Renal cortical epithelial cell (primary cell): ENCODE measurements at regions not wholly inside any gene's neighbourhood (a gene's known extent, or its start where the extent isn't known, plus 50 kb on each side); places are given as distances from the start of the nearest gene placed in this dataset.

Experiments
- DNase-seq: peaks from one replicate; pipeline ENCODE4 v3.0.0-alpha.2; 2011; ENCODE audit warnings: low read depth

DNA sequence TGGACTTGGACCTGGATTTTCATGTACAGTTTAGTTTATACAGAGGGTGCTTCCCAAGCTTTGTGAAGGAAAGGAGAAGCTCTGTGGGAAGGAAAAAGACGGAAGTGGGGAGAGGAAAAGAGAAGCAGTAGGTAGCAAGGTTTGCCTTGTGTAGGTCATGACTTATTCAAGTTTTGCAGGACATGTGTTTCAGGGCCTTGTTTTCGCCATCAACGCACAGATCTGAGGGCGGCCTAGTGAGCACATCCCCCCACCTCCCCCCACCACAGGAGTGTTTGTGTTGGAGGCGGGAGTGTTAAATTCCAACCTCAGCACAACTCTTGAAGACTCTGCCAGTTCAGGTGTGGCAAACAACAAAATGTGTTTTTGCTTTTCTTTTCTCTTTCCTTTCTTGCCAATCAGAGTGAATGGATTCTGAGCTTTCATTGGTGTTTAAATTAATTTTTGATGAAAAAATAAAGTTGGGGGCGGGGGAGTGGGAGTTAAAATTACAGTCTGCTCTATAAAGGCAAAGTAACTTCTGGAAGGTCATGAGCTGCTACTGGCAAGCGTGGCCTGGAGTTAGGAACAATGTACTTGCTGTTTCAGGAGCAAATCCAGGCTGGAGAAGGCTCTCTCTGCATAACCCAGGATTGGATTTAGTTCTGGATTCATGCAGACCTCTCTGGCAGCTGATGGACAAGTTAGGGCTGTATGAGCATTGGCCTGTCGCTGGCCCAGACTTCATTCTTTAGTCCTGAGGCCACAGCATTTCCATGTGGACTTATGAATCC, 338.5 kb downstream of the CD83 start:
- no peak for DNase-seq

DNA sequence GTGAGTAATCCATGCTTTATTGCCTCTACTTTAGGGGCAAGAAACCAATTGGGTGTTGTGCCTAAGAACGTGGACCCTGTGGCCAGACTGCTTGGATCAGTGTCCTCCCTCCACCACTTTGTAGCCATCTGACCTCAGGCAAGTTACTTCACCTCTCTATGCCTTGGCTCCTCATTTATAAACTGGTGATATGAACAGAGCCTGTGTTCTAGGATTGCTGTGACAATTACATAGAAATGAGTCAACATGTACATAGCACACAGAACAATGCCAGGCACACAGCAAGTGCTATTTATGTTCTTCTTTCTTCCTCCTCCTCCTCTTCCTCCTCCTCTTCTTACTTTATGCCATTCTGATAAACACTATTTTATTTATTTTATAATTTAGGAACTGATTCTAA, 339.4 kb downstream of the CD83 start:
- DNase-seq: no peak

DNA sequence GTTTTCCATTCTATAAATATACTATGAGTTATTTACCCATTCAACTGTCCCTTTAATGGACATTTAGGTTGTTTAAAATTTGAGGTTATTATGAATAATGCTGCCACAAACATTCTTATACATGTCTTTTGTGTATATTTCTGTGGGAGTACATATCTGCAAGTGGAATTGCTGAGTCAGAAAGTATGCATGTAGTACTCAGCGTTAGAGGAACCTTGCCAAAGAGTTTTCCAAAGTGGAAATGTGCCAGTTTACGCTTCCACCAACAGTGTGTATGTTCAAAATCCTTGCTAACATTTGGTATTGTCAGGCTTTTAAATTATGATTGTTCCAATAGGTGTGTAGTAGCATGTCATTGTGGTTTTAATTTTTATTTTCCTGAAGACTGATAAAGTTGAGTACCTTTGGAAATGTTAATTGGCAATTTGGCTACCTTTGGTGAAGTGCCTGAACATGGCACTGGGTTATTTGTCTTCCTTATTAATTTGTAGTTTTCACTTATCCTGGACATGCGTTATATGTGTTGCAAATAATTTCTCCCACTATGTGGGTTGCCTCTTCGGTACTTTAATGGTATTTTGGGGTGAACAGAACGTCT, 341.2 kb downstream of the CD83 start:
- DNase-seq: peak; percentile 40

DNA sequence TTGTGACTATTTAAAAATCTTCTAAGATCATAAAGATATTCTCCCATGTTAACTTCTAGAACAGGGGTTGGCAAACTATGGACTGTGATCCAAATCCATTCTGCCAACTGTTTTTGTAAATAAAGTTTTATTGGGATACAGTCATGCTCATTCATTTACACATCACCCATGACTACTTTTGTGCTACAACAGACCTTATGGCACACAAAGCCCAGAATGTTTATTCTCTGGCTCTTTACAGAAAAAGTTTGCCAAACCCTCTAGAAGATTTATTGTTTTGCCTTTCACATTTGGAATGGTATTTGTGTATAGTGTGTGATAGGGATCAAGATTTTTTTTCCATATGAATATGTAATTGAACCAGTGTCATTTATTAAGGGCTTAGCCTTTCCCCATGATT, 341.7 kb downstream of the CD83 start:
- DNase-seq: no peak

DNA sequence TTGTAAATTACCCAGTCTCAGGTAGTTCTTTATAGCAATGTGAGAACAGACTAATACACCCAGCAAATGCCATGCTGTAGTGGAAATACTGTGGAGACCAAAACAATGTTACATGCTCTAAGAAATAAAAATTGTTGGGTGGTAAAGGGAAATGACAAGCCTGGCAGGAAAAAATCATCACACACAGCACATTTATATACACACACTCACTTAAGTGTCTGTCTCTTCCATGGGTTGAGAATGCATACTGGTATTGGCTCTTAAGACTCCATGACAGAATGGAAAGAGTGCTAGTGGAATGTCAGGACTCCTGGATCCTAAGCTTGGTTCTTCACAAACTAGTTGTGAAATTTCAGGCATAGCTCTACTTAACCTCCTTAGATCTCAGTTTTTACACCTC, 343.0 kb downstream of the CD83 start:
- DNase-seq: no peak

DNA sequence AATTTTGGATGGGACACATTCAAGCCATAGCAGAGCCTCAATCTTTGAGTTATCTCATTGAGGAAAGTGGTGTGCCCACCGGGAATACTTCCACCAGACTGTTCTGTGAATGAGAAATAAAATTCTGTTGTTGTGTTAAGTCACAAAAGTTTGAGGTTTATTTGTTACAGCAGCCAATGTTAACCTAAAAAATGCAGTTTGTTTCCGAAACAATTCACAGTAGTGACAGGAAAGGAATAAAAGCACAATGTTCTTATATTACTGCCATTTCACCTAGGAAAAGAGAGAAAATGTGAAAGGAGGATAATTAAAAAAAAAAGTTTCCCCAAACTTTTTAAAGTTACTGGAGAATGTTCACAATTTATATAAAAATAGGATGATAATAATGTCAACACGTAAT, 344.6 kb downstream of the CD83 start:
- DNase-seq: no peak

DNA sequence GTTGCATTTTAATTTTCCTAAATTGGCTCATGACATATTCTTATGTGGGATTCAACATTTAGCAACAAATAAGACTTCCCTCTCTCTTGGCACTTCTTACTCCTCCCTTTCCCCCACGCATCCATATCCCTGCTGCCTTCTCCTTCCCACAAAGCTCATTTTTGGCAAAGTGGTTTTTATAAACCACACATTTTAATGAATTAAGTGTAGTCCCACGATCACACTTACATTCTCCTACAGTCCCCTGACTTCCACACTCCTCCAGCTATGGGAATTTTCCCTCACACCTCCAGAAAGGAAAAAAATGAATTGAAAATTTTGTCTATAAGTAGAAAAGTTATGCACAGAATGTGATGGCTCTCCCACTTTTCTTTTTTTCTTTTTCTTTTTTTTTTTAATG, 345.0 kb downstream of the CD83 start:
- DNase-seq: no peak

DNA sequence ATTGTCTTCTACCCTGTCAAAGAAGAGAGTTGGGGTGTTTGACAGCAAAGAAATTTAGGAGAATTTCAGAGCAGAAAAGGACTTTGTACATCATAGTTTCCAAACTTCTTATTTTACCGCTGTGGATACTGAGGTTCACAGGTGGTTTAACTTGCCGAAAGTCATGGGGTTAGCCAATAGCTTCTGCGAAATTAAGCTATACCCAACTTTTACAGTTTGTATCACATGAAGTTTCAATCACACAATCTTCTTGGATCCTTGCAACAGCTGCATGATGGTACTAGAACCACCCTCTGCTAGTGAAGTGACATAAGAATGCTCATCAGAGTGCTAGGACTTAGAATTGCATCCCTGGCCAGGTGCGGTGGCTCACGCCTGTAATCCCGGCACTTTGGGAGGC, 345.5 kb downstream of the CD83 start:
- DNase-seq: no peak

DNA sequence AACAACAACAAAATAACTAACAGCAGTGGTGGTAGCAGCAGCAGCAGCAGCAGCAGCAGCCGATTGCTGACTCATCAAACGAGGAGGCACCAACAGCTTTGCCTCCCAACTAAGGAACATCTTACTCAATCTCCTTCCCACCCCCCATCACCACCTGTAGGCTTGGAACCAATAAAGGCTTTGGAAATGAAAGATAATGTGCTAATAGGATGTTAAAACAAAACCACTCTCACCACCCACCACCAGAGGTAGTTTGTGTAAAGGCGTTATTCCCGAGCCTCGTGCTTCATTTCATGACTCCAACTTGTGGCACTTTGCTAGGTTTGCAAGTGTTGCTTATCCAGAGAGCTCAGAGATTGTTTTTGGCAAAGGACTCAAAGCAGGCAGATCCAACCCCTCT, 346.5 kb downstream of the CD83 start:
- DNase-seq: no peak

DNA sequence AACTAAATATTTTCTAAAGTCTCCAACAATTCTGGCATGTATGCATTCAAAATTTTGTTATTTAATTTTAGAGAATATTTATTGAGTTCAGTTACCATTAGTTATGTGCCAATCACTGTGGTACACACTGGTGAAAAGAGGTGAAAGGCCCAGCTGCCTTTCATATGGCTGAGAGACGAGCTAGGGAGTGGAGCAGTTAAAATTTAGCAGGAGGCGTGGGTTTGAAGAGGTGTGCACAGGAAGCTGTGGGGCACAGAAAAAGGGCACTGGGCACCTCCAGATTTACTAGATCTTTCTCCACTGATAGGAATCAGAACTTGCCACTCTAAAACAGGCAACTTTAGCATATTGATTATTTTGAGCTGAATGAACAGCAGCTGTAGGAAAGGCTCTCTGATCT, 347.1 kb downstream of the CD83 start:
- no peak for DNase-seq

DNA sequence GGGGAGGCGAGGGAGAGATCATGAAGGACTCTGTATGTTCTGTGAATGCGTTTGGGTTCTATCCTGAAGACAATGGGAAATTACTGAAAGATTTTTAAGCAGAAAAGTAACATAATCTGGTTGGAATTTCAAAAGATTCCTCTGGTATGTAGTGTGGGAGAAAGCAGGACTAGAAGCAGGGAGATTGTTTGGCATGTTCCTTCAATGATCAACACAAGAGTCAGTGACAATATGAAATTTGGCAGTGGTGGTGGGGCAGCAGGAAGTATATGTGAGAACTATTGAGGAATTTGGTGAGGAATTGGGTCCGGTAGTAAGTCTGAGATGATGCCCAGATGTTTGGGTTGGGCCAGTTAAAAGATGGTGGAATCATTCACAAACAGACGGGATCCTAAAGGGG, 348.7 kb downstream of the CD83 start:
- no peak for DNase-seq

DNA sequence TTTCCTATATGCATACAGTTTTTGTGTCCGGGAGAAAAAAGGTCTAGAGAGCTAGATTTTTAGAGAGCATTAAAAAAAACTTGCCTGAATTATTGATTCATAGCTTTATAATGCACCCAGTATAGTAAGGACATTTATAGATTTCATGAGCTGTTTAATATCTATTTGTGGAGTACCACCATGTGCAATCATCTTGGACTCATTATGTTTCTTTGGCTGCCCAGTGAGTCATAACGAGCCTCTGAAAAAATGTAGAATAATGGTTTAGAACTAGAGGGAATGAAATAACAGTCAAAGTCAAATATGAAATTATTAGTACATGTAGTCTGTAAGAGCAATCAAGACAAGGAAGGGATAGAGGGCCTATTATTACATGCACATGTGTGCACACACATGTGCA, 350.0 kb downstream of the CD83 start:
- DNase-seq: no peak

DNA sequence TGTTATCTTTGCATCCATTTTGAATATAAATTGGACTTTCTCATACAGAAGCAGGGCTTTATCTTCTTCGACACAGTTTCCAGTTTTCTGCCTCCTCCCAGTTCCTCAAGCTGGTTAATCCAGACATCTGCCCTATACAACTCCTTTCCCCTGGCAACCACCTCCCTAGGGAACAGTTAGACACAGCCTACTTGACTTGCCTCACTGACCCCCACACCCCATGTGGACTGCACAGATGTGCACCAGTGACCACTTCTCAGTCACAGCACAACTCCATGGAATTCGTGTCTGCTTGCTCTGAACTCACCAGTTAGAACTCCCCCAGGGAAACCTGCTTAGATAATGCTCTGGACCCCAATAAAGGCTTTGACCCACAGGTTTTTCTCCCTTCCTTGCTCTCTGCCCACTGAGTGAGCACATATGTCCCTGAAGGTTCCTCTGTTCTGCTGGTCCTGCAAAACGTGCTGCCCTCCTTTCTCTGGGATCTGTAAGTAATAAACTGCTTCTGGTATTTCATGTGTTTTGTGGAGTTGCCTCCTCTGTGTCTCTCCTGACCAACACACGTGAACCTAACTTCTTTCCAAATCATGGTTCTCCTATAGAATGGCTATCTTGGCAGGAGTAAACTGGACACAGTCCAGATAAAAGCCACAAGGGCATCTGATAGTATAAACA, 351.2 kb downstream of the CD83 start:
- DNase-seq: no peak

DNA sequence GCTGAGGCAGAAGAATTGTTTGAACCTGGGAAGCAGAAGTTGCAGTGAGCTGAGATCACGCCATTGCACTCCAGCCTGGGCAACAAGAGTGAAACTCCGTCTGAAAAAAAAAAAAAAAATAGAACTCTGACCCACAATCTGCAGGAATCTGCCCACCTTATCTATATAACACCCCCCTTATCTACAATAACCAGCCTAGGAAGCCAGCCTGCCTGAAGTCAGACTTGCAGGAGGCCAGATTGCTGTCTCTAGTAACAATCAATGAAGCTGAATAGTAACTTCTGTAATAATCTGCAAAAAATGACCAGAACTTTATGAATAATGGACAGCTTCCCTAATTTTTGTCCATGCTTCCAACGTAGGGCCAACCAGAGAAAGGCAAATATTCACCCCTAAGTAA, 352.5 kb downstream of the CD83 start:
- no peak for DNase-seq

DNA sequence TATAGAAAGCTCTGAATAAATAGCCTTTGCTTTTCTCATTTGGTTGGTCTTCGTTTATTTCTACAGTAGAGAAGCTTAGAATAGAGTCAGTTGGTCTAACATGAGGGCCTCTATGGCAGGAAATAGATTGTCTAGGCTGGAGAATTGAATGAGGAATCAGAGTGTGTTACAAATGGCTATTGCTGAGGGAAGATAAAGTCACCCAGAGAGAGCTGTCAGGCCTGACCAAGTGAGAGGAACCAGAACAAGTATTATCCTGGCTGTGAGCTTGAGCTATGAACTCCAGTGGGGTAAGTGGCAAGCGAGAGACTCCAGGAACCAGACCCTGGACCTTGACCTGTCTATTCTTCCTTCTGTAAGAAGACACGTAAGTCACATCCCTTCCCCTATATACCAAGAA, 353.1 kb downstream of the CD83 start:
- DNase-seq: no peak

DNA sequence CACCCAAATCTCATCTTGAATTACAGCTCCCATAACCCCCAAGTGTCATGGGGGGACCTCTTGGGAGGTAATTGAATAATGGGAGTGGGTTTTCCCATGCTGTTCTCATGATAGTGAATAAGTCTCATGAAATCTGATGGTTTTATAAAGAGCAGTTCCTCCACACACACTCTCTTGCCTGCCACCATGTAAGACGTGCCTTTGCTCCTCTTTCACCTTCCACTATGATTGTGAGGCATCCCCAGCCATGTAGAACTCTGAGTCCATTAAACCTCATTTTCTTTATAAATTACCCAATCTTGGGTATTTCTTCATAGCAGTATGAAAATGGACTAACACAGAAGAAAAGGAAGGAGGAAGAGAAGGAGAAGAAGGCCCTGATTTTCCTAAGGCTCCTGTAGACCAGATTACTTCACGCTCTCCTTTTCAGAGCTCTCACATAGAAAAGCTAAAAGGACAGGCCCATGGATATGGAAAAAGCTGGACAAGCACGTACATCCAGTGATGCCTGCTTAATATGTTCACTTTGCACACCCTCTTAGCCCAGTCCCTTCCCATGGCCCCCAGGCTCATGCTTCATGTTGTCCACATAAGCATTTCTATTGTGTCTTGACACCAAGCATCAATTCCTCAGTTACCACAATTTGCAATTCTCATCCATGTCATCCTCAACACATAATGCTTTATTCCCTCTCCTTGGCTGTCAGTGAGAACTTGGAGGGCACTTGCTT, 354.8 kb downstream of the CD83 start:
- no peak for DNase-seq

DNA sequence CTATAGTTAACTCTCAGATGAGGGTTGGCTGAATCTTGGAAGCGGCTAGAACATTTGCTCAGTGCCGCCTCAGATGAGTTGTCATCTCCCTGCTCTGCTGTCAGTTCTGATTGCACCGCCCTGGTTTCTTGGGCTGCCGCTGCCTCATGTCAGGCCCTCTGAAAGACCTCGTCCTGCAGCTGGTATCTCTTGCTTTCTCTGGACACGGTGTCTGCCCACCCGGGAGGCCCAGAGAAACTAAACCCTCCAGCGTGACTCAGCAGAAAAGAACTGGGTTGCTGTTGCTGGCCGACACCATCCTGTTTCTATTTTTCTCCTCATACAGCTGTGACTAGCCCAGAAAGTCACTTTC, 355.4 kb downstream of the CD83 start:
- no peak for DNase-seq

DNA sequence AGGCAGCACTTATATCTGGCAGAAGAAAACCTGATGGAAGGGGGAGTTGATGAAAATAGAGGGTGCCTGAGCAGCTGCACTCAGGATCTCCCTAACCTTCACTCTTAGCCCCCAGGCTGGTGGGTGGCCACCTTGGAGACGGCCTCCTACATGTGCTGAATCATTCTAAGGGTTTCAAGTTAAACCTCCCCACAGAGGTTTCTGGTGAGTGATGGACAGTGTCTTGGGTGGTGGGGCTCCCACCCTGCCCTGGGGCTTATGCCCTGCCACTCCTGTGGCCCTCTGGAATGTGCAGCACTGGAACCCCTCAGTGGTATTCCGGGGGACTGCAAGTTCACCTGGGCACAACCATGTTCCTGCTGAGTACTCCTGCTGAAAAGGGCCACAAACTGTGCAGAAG, 357.2 kb downstream of the CD83 start:
- no peak for DNase-seq

DNA sequence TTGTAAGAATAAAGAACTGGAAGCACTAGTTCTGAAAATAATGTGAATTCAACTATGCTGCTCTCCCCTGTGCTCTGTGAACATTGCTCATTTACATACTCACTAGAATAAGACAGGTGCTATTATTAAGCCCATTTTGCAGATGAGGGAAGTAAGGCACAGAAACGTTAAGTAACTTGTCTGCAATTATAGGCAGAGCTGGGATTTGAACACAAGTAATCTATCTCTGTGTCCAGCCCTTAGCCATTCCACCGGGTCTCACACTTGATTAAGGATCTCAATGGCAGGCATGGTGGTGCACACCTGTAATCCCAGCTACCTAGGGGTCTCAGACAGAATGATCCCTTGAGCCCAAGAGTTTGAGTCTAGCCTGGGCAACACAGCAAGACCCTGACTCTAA, 357.7 kb downstream of the CD83 start:
- DNase-seq: no peak

DNA sequence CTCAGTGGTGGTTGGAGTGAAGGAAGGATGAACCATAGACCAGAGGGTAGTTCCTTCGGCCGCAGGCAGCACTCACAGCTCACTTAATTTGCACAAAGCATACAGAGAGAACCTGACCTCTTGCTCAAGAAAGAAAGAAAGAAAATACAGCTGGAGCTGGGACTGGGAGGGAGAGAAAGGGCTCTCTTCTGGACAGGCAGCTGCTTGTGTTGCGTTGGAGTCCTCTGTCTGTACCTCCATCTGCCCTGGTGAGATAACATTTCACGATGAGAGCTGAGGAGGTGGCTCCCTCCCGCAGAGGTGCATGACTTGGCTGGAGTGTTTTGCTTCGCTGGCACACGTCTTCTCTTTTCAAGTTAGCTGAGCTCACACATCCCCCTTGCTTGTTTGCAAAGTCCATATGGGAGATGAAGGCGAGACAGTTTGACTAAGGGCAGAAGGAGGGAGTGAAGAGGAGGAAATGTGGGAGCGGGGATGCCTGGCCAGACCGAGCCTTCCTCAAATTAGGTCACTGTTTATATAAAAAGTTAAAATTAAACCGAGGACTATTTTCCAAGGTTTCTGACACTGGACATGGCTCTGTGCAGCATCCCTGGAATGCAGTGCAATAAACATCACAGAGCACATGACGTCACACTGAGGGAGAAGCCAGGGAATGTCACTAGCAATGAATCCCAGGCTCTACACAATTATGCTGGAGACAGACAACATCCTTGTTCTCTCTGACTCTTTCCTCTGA, 359.4 kb downstream of the CD83 start:
- peak; percentile 93 for DNase-seq

DNA sequence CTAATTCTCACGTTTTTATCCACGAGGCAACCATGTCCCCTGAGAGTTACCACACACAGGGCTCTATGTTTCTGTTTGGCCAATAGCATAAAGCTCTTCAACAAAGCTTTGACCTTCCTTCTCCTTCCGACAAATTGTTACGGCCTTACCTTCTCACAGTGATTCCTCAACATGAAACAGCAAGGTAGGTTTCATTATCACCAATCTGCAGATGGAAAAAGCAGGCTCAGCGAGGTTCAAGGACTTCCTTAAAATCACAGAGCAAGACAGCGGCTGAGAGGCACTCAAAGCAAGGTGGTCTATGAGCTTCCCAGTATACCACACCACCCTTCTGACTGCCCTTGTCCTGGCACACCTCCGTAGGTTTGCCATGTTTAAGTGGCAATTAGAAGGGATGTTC, 360.0 kb downstream of the CD83 start:
- DNase-seq: no peak
